HepG2 (cell line): ENCODE measurements at regions not wholly inside any gene's neighbourhood (a gene's known extent, or its start where the extent isn't known, plus 50 kb on each side); places are given as distances from the start of the nearest gene placed in this dataset.
"Not testable (repeated sequence)": the region's sequence is repeated elsewhere in the genome, so short reads cannot be mapped to it uniquely, and the experiment has no call there.

Source experiments
- ATAC-seq: fragments of 200-7000 bp; cut with Tn5 transposase; 3 replicates; pipeline ENCODE4 v1.9.1; 2020; ENCODE audit warnings: mild to moderate bottlenecking, moderate library complexity
- BruUV-seq: library from RNA; stranded (reverse); fragments of 400-500 nt; replicated peaks from 2 replicates; lab custom pipeline; 2021; lab: Mats Ljungman, UMichigan
- CTCF ChIA-PET: fragments of 300-600 bp; formaldehyde crosslinking; extraction: SDS; loops from one replicate; lab custom pipeline; 2021; ENCODE audit warnings: low total read pairs, inconsistent platforms, low intra/inter-chr PET ratio; lab: Yijun Ruan, JAX
- POLR2A ChIA-PET: fragments of 350-600 bp; sonication (Branson Sonifier 250); formaldehyde crosslinking; loops from one replicate; lab custom pipeline; 2020; ENCODE audit warnings: antibody characterized with exemption, inconsistent platforms; lab: Yijun Ruan, JAX
- DNase-seq: peaks from one replicate; pipeline ENCODE4 v3.0.0-alpha.2; 2015; ENCODE audit warnings: low spot score
- FAIRE-seq: peaks from 3 replicates; lab custom pipeline; 2011; peaks lifted over from hg19 to GRCh38; lab: Jason Lieb, UNC
- H2AFZ ChIP-seq: one replicate; pipeline ENCODE4 v1.6.1; 2011; ENCODE audit warnings: low read length, inconsistent platforms
- H3K27ac ChIP-seq: fragments of 300-600 bp; 3 replicates; pipeline ENCODE4 v1.8.0; 2011; ENCODE audit warnings: mixed run types, mild to moderate bottlenecking, mixed read lengths, low read length, inconsistent platforms; ENCODE audit not compliant: insufficient read depth; ENCODE audit errors: extremely low read length
- H3K27me3 ChIP-seq, 2 experiments: fragments of 200-600 bp in 1 of 2; 2 replicates in 1 of 2; 3 replicates in 1 of 2; pipeline versions ENCODE4 v1.6.0 to v1.8.0; 2011; ENCODE audit warnings: low read length in 2 of 2, mild to moderate bottlenecking in 2 of 2, moderate library complexity in 2 of 2, inconsistent platforms in 1 of 2; ENCODE audit not compliant: insufficient read depth in 2 of 2, control insufficient read depth in 1 of 2
- H3K36me3 ChIP-seq, 2 experiments: fragments of 200-600 bp in 1 of 2; replicated peaks in 1 of 2; 2 replicates in 1 of 2; 3 replicates in 1 of 2; pipeline versions ENCODE4 v1.5.1 to v1.8.0; 2011; ENCODE audit warnings: low read length in 2 of 2, inconsistent platforms in 1 of 2; ENCODE audit not compliant: insufficient read depth in 2 of 2, control insufficient read depth in 1 of 2
- H3K4me1 ChIP-seq: 2 replicates; pipeline ENCODE4 v1.5.1; 2012; ENCODE audit warnings: low read length, inconsistent platforms; ENCODE audit not compliant: insufficient read depth
- H3K4me2 ChIP-seq: 2 replicates; pipeline ENCODE4 v1.6.0; 2011; ENCODE audit warnings: low read depth, low read length, inconsistent platforms
- H3K4me3 ChIP-seq, 3 experiments: fragments of 200-600 bp in 1 of 3; sonication (generic), shearing (Covaris generic) in 1 of 3; replicated peaks in 1 of 3; 2 replicates each; pipeline ENCODE4 v1.5.1; 2011 to 2016; ENCODE audit warnings: low read length in 3 of 3, inconsistent platforms in 2 of 3, low read depth in 2 of 3, mild to moderate bottlenecking in 2 of 3, control low read depth in 1 of 3, mixed read lengths in 1 of 3; ENCODE audit not compliant: insufficient read depth in 1 of 3
- H3K79me2 ChIP-seq: one replicate; pipeline ENCODE4 v1.6.1; 2011; ENCODE audit warnings: low read length, inconsistent platforms; ENCODE audit not compliant: insufficient read depth
- H3K9ac ChIP-seq: 2 replicates; pipeline ENCODE4 v1.6.0; 2011; ENCODE audit warnings: mild to moderate bottlenecking, low read depth, low read length, inconsistent platforms; ENCODE audit not compliant: insufficient read depth
- H3K9me3 ChIP-seq: 2 replicates; pipeline ENCODE4 v1.5.1; 2012; ENCODE audit warnings: mild to moderate bottlenecking, low read length
- H4K20me1 ChIP-seq: 2 replicates; pipeline ENCODE4 v1.6.0; 2011; ENCODE audit warnings: inconsistent platforms, mild to moderate bottlenecking, low read length, moderate library complexity; ENCODE audit not compliant: insufficient read depth
- NFATC3 ChIP-seq: sonication (generic); formaldehyde crosslinking; IDR thresholded peaks from 2 replicates; pipeline ENCODE4 v1.5.1; 2020; ENCODE audit warnings: mild to moderate bottlenecking, missing genetic modification reagents
- PBX2 ChIP-seq: IDR thresholded peaks from 2 replicates; pipeline ENCODE4 v1.6.1; 2016; ENCODE audit warnings: control low read depth
- ZNF761 ChIP-seq: sonication (generic); formaldehyde crosslinking; conservative IDR thresholded peaks from 2 replicates; pipeline ENCODE4 v1.4.0; 2020; ENCODE audit warnings: mild to moderate bottlenecking, missing genetic modification reagents
- WGBS: methylation state at CpG from one replicate; pipeline ENCODE4 v1.1.6; 2017; ENCODE audit warnings: low lambda C conversion rate; 5-methylcytosine and 5-hydroxymethylcytosine counted together
- in situ Hi-C: cut with HindIII; loops from 2 replicates; pipeline ENCODE4 v1.10.0; 2017; ENCODE audit warnings: low pct_unique_long_range_greater_than_20kb; ENCODE audit not compliant: extremely low pct_ligation_motif_present
- intact Hi-C: fragments of 100-400 bp; cut with micrococcal nuclease; formaldehyde crosslinking; loops from one replicate; pipeline ENCODE4 v1.10.0; 2022; ENCODE audit not compliant: unreplicated experiment

GRCh38 chr11:11201302-11201701 is 151.7 kb downstream of the CSNK2A3 start:
- H3K4me1 ChIP-seq, CTCF ChIA-PET, H3K27ac ChIP-seq, H3K4me2 ChIP-seq, H3K9ac ChIP-seq, in situ Hi-C loops, FAIRE-seq, H3K36me3 ChIP-seq, intact Hi-C loops, H3K4me3 ChIP-seq, DNase-seq, H3K27me3 ChIP-seq, H4K20me1 ChIP-seq, H2AFZ ChIP-seq, POLR2A ChIA-PET, BruUV-seq, ATAC-seq, H3K79me2 ChIP-seq: not testable (repeated sequence)
- H3K9me3 ChIP-seq, result peaks cover 17% of the 10 kb centered on the region
- WGBS, result 40% methylated on average over 2 of the region's 4 CpGs

- no peak overlapping the region for H3K9ac ChIP-seq
- CTCF ChIA-PET, result no interaction called here
- H3K4me2 ChIP-seq, result no peak overlapping the region
- no peak overlapping the region for H3K27ac ChIP-seq
- no peaks in the 10 kb centered on the region for H3K79me2 ChIP-seq
- DNase-seq, result no peak
- H3K4me3 ChIP-seq, result no peak overlapping the region
- no peaks in the 10 kb centered on the region for H3K4me1 ChIP-seq
- FAIRE-seq, result no peak
- no peak for ATAC-seq
- BruUV-seq, result no TSS peak
- H4K20me1 ChIP-seq, result no peaks in the 10 kb centered on the region
- H2AFZ ChIP-seq, result no peak overlapping the region
- POLR2A ChIA-PET, result no interaction called here
- TF ChIP-seq NFATC3 (CRISPR knock-in tag), result no peak
- TF ChIP-seq PBX2 (CRISPR knock-in tag), result no peak
- TF ChIP-seq ZNF761 (CRISPR knock-in tag), result no peak
- no peaks in the 10 kb centered on the region for H3K27me3 ChIP-seq
- 17% methylated on average over 3 of the region's 3 CpGs for WGBS
- no peaks in the 10 kb centered on the region for H3K9me3 ChIP-seq
- intact Hi-C loops (no loop called here), in situ Hi-C loops (no loop called here)
- H3K36me3 ChIP-seq, result no peaks in the 10 kb centered on the region
These were observed 160.5 kb downstream of the CSNK2A3 start for GRCh38 chr11:11192541-11192940.
